HEK293T (cell line): ENCODE measurements at regions not wholly inside any gene's neighbourhood (a gene's known extent, or its start where the extent isn't known, plus 50 kb on each side); places are given as distances from the start of the nearest gene placed in this dataset.

Experiments
- CTCF ChIA-PET: fragments of 350-600 bp; formaldehyde crosslinking; extraction: SDS; loops from one replicate; lab custom pipeline; 2021; ENCODE audit warnings: antibody characterized with exemption, inconsistent platforms; lab: Yijun Ruan, JAX
- POLR2A ChIA-PET: fragments of 350-600 bp; formaldehyde crosslinking; extraction: SDS; loops from one replicate; lab custom pipeline; 2020; ENCODE audit warnings: antibody characterized with exemption, inconsistent platforms; lab: Yijun Ruan, JAX
- DNase-seq: peaks from one replicate; pipeline ENCODE4 v3.0.0; 2012; ENCODE audit warnings: mixed read lengths; ENCODE audit errors: extremely low spot score
- ARNT ChIP-seq: fragments of 450-650 bp; IDR thresholded peaks from 2 replicates; pipeline ENCODE4 v1.6.1; 2017; ENCODE audit warnings: mild to moderate bottlenecking
- BHLHE40 ChIP-seq: fragments of 450-650 bp; IDR thresholded peaks from 2 replicates; pipeline ENCODE4 v1.6.1; 2016; ENCODE audit warnings: mild to moderate bottlenecking, moderate library complexity, borderline replicate concordance
- CTBP1 ChIP-seq: fragments of 450-650 bp; IDR thresholded peaks from 2 replicates; pipeline ENCODE4 v1.6.1; 2016; ENCODE audit warnings: borderline replicate concordance
- ELF4 ChIP-seq: fragments of 450-650 bp; IDR thresholded peaks from 2 replicates; pipeline ENCODE4 v1.6.1; 2017; ENCODE audit warnings: antibody characterized with exemption
- FOXA1 ChIP-seq: fragments of 450-650 bp; IDR thresholded peaks from 2 replicates; pipeline ENCODE4 v1.6.1; 2016; ENCODE audit warnings: mild to moderate bottlenecking
- FOXK2 ChIP-seq: fragments of 450-650 bp; IDR thresholded peaks from 2 replicates; pipeline ENCODE4 v1.6.1; 2016; ENCODE audit warnings: mild to moderate bottlenecking
- FOXM1 ChIP-seq: fragments of 450-650 bp; IDR thresholded peaks from 2 replicates; pipeline ENCODE4 v1.6.1; 2017; ENCODE audit warnings: mild to moderate bottlenecking, borderline replicate concordance
- HDGF ChIP-seq: fragments of 450-650 bp; IDR thresholded peaks from 2 replicates; pipeline ENCODE4 v1.6.1; 2017; ENCODE audit warnings: antibody characterized with exemption, borderline replicate concordance
- L3MBTL2 ChIP-seq: fragments of 450-650 bp; conservative IDR thresholded peaks from 2 replicates; pipeline ENCODE4 v1.6.1; 2016; ENCODE audit warnings: mild to moderate bottlenecking
- LEF1 ChIP-seq: fragments of 450-650 bp; IDR thresholded peaks from 2 replicates; pipeline ENCODE4 v1.6.1; 2017; ENCODE audit warnings: mild to moderate bottlenecking, borderline replicate concordance
- NFRKB ChIP-seq: fragments of 450-650 bp; IDR thresholded peaks from 2 replicates; pipeline ENCODE4 v1.6.1; 2016; ENCODE audit warnings: mild to moderate bottlenecking, moderate library complexity
- SP1 ChIP-seq: fragments of 450-650 bp; IDR thresholded peaks from 2 replicates; pipeline ENCODE4 v1.6.1; 2017
- SUZ12 ChIP-seq: fragments of 450-650 bp; IDR thresholded peaks from 2 replicates; pipeline ENCODE4 v1.6.1; 2016; ENCODE audit warnings: mild to moderate bottlenecking
- TARDBP ChIP-seq: fragments of 450-650 bp; IDR thresholded peaks from 2 replicates; pipeline ENCODE4 v1.6.1; 2016
- ZNF384 ChIP-seq: fragments of 450-650 bp; IDR thresholded peaks from 2 replicates; pipeline ENCODE4 v1.6.1; 2016
- TF ChIP-seq, protein P1 (sequence below): fragments of 450-650 bp; IDR thresholded peaks from 2 replicates; pipeline ENCODE4 v1.6.1; 2016

DNA sequence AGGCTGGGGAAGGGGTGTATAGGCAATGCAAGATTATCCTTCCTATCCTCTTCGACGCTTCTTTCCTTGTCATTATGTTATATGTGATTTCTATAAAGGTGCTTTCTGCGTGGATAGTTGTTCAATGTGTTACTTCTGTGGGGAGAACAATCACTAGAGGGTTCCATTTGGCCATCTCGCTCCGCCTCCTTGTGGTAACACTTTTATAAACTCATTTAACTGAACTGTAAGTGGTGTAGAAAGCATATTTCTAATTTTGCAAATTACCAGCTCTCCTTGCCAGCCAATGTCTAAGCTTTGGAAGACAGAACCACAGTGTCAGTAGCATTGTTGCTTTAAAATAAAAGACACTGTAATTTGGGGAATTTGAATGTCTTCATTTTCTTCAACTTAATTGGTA lies 1093.7 kb upstream of the MIR17HG start:
- TF ChIP-seq SUZ12: no peak
- no peak for TF ChIP-seq ARNT
- TF ChIP-seq CTBP1: no peak
- TF ChIP-seq FOXK2: no peak
- TF ChIP-seq FOXA1: no peak
- TF ChIP-seq, protein P1, sequence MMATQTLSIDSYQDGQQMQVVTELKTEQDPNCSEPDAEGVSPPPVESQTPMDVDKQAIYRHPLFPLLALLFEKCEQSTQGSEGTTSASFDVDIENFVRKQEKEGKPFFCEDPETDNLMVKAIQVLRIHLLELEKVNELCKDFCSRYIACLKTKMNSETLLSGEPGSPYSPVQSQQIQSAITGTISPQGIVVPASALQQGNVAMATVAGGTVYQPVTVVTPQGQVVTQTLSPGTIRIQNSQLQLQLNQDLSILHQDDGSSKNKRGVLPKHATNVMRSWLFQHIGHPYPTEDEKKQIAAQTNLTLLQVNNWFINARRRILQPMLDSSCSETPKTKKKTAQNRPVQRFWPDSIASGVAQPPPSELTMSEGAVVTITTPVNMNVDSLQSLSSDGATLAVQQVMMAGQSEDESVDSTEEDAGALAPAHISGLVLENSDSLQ: no peak
- TF ChIP-seq LEF1: no peak
- no peak for TF ChIP-seq FOXM1
- TF ChIP-seq ELF4: no peak
- TF ChIP-seq HDGF: no peak
- TF ChIP-seq TARDBP: no peak
- no peak for TF ChIP-seq L3MBTL2
- no peak for TF ChIP-seq NFRKB
- ChIA-PET POLR2A (no interaction called here), CTCF (interaction anchor here (0.7 kb wide), 1 partner anchor 236 kb away, joined by 3 read pairs; no protein-coding TSS in a partner anchor)
- DNase-seq: no peak

DNA sequence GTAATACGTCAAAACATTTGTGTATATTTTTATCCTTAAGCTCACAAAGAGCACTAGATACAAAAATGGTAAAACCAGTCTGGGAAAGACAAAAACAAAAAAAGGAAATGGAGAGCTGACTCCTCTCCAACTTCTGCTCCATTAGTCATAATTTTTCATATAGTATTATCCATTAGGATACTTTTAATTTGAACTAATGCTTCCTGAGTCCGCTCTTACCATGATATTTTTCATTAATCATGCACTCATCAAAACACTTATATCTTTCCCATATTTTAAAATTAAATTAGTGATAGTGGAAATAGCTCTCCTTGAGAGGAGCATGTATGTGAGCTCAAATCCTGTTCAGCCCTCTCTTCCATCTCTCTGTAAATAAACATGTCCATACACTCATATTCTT lies 1093.0 kb upstream of the MIR17HG start:
- ChIA-PET POLR2A (no interaction called here), CTCF (interaction anchor here (0.7 kb wide), 1 partner anchor 235 kb away, joined by 3 read pairs; no protein-coding TSS in a partner anchor)
- no peak for DNase-seq
- TF ChIP-seq L3MBTL2 (no peak), BHLHE40 (no peak), FOXA1 (no peak), CTBP1 (no peak), HDGF (no peak), FOXM1 (no peak), ARNT (no peak), NFRKB (no peak), ELF4 (no peak), SUZ12 (no peak)

DNA sequence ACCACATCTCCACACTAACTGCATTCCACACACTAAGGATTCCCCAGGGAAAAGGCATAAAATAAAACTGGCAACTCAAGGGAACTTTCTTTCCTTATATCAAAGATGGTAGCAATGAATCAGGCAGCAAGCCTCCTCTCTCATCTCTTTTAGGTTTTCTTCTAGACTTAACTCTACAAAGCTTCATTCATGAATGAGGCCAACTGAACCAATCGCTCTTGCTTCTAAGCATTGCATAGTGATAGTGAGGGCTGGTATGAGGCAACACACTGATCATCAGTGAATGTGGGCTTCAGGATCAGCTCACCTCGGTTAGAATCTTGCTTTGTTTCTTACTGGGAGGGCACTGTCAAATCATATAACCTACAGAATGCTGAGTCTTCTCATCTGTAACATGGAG lies 1090.7 kb upstream of the MIR17HG start:
- ChIA-PET CTCF (interaction anchor here (1.0 kb wide), 1 partner anchor 58 kb away, joined by 3 read pairs; no protein-coding TSS in a partner anchor), POLR2A (no interaction called here)
- DNase-seq: no peak
- TF ChIP-seq HDGF (no peak), ELF4 (no peak), FOXK2 (no peak), ARNT (no peak), LEF1 (no peak), FOXM1 (no peak), ZNF384 (no peak), FOXA1 (no peak), SUZ12 (no peak), SP1 (no peak), TARDBP (no peak), NFRKB (no peak), BHLHE40 (no peak)
- TF ChIP-seq, protein P1: no peak

DNA sequence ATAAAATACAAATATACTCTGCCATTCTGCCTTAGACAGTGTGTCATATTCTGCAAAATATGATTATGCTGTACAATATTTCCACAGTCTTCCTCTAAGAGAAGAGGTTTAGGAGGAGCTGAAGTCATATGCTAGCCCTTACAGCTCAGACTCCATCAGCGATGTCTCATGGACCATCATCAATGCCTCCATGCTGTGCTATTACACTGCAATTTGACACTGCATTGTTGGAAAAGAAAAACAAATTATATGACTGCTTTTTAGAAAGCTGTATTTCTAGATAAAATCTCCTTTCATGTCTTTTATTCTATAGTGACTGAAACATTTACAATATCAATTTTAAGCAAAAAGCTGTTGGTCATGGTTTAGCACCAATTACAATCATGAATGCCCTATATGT lies 1089.4 kb upstream of the MIR17HG start:
- ChIA-PET POLR2A (no interaction called here), CTCF (interaction anchor here (0.5 kb wide), 1 partner anchor 1930 kb away, joined by 3 read pairs; no protein-coding TSS in a partner anchor)
- peak; percentile 48 for DNase-seq
- no peak for TF ChIP-seq HDGF
- no peak for TF ChIP-seq TARDBP
- no peak for TF ChIP-seq SP1
- TF ChIP-seq CTBP1: no peak; the same call in 1 of the 2 replicates
- TF ChIP-seq LEF1: no peak
- TF ChIP-seq L3MBTL2: no peak
- TF ChIP-seq SUZ12: no peak
- TF ChIP-seq FOXA1: no peak
- no peak for TF ChIP-seq FOXM1
- no peak for TF ChIP-seq ELF4
- TF ChIP-seq ARNT: no peak
- TF ChIP-seq ZNF384: no peak

DNA sequence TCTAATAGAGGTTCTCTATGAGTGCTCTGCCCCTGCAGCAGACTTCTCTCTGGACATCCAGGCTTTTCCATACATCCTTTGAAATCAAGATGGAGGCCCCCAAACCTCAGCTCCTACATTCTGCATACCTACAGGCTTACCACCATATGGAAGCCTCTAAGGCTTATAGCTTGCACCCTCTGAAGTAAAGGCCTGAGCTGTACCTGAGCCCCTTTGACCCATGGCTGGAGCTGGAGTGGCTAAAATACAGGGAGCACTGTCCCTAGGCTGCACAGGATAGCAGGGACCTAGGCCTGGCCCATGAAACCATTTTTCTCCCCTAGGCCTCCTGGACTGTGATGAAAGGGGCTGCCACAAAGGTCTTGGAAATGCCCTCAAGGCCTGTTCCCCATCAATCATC lies 1086.1 kb upstream of the MIR17HG start:
- no peak for DNase-seq
- no peak for TF ChIP-seq L3MBTL2
- no peak for TF ChIP-seq BHLHE40
- TF ChIP-seq, protein P1: no peak
- TF ChIP-seq HDGF: no peak
- no peak for TF ChIP-seq SP1
- no peak for TF ChIP-seq FOXA1
- TF ChIP-seq LEF1: no peak
- no peak for TF ChIP-seq FOXM1
- no peak for TF ChIP-seq ARNT
- CTCF ChIA-PET: no interaction called here
- POLR2A ChIA-PET: no interaction called here

DNA sequence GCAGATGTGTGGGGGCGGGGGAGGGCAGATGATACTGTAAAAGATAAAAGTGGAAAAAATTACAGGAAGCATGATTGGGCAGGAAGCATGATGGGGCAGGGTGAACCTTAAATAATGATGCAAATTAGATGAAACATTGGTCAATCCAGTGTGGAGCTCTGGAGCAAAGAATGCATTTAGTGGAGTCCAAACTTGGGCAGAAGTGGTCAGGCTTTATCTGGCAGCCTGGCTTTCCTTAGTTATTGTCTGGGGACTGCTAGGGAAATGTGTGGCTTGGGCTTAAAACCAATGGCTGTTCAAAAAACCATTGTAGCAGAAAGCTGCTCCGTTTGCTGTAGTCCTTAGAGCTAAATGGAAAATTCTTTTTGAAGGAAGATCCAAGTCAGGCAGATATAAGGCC lies 1077.3 kb upstream of the MIR17HG start:
- CTCF ChIA-PET: no interaction called here
- POLR2A ChIA-PET: no interaction called here
- TF ChIP-seq ARNT: no peak
- no peak for TF ChIP-seq CTBP1
- TF ChIP-seq, protein P1: no peak
- no peak for TF ChIP-seq BHLHE40
- TF ChIP-seq FOXK2: no peak
- no peak for TF ChIP-seq ZNF384
- TF ChIP-seq HDGF: no peak
- DNase-seq: no peak
